ENCODE measurements at regions not wholly inside any gene's neighbourhood (a gene's known extent, or its start where the extent isn't known, plus 50 kb on each side); places are given as distances from the start of the nearest gene placed in this dataset.

GRCh38 chr3:107949394-107949970, 141.3 kb downstream of the CD47 start:
- no peak for TF ChIP-seq CTCF (IDR thresholded peaks at IDR 0.05)
- no peak for TF ChIP-seq POLR2A (IDR thresholded peaks at IDR 0.05)

All from body of pancreas (tissue), 4 donors.